ENCODE measurements at regions not wholly inside any gene's neighbourhood (a gene's known extent, or its start where the extent isn't known, plus 50 kb on each side); places are given as distances from the start of the nearest gene placed in this dataset.

DNA sequence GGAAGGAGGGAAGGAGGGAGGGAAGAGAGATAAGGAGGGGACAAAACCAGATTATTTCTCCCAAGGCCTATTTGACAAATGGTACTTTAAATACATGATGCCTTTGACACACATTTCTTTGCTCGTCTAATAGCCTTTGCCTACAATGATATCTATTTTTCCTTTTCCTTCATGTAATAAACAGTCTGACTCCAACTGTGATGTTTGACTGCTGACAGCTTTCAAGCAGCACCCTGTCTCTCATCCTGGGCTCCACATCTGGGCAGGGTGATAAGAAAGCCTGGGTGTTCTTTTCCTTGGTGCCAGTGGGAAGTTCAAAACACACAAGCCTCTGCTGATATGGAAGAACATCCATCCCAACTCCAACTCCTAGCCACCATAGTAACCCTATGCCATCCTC, 1277.7 kb upstream of the NXPH2 start:
- no peak for DNase-seq

GRCh38 chr2:140041811-140042210, 1261.6 kb upstream of the NXPH2 start:
- no peak for DNase-seq

GRCh38 chr2:140041239-140041638, 1261.0 kb upstream of the NXPH2 start:
- DNase-seq = no peak

DNA sequence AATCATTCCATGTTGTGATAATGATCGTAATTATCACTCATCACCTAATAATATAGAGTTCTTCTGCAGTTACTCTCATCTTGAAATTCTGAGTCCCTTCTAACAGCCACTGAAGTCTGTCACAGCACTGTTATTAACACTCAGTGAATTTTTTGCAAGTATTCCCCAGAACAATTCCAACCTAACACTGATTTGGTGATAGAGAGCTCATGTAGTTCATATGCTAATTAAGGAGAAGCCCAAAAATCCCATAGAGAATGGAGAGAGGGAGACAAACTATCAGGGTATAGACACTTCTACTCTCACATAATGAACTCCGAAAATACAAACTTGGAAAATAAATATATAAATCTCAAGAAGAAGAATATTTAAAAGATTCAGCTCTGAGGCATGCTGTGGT, 1253.4 kb upstream of the NXPH2 start:
- DNase-seq = no peak

DNA sequence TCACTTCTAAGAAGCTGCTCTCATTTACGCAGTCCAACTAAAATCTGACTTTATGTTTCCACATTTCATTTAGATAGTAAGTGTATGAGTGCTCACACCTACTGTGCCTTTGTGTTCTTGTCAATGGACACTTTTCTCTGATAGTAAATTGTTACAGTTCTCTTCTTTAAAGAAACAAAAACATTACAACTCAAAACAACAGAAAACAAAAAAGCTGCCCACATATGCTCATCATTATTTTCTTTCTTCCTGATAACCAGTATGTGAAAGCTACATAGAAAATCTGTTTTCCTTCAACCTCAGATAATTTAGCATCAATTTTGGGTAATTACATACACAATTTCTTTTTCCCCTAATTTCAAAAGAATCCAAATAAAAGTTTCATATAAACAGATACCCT, 1247.8 kb upstream of the NXPH2 start:
- no peak for DNase-seq

DNA sequence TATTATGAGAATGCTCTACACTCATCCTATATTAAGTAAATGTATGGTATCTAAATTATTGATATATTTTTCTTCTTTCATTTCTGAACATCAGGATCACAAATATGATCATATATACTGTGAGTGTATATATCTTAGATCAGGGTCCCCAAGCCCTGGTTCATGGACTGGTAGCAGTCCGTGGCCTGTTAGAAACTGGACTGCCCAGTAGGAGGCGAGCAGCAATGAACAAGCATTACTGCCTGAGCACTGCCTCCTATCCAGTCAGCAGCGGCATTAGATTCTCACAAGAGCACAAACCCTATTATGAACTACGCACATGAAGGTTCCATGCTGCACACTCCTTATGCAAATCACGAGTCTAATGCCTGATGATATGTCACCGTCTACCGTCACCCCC, 1247.1 kb upstream of the NXPH2 start:
- DNase-seq = no peak

DNA sequence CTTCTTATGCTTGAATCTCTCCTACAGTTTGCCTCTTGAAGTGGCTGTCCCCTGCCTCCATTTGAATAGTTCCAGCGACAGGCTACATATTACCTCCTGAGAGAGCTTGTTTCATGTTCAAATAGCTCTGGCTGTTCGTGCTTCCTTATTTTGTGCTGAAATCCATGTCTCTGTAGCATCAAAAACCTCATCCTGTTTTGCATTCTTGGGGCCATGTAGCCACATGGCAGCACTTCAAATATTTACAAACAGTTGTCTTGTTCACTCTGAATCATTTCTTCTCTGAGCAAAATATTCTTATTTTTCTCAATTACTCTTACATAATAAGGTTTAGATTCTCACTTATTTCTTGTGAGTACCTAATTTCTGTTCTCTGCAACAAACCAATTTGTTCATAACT, 1243.1 kb upstream of the NXPH2 start:
- DNase-seq = no peak

DNA sequence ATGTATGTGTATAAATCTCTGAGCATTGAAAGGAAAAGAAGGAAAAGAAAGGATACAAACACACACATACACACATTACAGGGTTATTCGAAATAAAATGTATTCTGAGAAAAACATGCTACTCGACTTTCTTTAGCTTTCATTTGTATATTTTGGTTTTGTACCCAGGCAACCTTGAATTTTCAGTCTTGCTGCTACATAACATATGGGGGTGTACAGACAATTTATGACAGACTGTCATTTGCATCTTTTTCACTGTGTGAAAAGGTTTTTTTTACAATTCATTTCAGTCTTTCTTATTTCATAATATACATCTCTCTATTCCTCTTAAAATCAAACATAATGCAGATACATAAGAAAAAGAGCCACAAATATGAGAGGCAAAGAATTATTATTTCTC, 1238.4 kb upstream of the NXPH2 start:
- no peak for DNase-seq

GRCh38 chr2:140014204-140014546, 1234.0 kb upstream of the NXPH2 start:
- DNase-seq = no peak

DNA sequence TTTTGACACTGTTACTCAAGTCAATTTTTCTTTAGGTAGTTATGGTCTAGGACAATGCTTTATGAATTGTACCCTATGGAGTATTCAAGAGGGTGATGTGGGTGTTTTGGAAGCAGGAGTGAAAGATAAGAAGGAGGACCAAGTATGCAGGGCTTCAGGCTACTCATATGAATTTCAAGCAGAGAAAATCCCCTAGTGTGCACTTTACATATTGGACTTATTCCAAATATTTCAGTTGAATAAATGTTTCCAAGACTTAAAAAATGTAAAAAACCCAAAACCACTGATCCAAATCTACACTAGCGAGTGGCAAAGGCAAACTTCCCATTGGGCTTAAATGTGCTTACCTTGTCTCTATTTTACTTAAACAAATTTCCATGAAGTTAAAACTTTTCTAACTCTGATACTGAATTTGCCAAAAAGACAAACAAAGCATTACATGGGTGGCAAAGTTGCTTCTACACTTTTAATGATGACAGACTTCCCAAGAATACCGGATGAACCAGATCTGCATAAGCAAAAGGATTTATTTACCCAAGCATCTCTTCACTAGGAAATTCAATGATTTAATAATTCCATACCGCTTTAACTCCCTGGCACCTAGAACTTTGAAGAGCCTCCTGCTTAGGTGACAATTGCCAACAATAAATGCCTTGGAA, 1233.5 kb upstream of the NXPH2 start:
- DNase-seq = no peak

DNA sequence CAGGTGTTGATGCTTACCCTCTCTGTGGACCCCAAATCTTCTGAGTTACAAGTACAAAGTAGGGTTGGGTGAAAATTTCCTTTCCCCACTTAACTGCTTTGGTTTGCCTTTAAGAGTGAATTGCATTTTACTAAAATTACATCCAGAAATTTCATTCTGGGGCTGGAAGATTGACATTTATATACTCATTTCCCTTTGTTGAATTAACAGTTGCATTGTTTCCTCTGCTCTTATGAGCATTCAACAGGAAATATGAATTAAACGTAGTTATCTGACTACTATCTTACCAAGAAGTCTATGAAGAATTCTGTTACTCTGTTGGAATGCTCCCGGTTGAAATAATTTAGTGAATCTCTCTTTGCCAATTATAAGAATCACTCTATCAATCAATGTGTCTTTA, 1231.1 kb upstream of the NXPH2 start:
- no peak for DNase-seq

GRCh38 chr2:140002110-140002509, 1221.9 kb upstream of the NXPH2 start:
- DNase-seq = no peak

- no peak for DNase-seq
These were observed 1212.6 kb upstream of the NXPH2 start for GRCh38 chr2:139992711-139993345.

DNA sequence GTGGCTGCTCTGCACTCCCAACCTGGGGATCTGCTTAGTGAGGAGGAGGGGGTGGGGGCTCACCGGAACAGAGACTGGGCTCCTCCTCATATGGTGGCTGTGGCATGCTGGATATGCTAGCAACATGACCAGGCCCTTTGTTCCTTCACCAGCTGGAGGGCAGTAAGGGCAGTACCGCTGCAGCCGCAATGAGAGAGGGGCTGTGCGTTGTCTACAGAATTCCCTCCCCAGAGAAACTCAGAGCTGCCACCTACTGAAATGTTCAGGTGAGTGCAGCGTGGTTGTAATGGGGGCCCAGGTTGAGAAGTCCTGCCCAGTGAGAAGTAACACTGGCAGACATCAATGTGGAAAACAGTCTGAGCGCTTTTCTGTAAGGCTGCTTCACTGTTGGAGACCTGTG, 1211.9 kb upstream of the NXPH2 start:
- DNase-seq = no peak

DNA sequence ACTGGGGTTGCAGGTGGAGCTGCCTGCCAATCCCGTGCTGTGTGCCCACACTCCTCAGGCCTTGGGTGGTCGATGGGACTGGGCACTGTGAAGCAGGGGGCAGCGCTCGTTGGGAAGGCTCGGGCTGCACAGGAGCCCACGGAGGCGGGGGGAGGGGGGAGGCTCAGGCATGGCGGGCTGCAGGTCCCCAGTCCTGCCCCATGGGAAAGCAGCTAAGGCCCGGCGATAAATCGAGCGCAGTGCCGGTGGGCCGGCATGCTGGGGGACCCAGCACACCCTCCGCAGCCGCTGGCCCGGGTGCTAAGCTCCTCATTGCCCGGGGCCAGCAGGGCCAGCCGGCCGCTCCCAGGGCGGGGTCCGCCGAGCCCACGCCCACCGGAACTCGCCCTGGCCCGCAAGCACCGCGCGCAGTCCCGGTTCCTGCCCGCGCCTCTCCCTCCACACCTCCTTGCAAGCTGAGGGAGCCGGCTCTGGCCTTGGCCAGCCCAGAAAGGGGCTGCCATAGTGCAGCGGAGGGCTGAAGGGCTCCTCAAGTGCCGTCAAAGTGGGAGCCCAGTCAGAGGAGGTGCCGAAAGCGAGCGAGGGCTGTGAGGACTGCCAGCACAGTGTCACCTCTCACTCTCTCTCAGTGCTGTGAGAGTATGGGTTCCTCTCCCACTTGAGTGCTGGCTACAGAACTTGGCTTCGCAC, 1210.6 kb upstream of the NXPH2 start:
- DNase-seq = no peak

DNA sequence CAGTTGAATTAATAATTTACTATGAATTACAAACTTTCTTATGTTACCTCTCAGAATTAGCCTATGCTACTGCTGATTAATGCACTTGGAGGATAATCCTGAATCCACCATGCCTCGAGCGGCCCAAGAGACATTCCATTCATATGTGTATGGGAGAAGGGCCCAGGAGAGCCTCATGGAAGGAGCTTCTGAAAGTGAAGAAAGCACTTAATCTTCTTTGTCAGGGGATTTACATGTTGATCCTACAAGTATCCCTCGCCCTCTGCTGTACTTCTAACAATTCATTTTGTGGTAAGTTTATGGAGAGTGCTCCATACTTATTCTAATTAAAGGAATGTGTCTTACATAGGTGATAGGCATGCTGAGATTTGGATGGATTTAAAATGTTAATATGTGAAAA, 1189.1 kb upstream of the NXPH2 start:
- no peak for DNase-seq

GRCh38 chr2:139968588-139968987, 1188.4 kb upstream of the NXPH2 start:
- no peak for DNase-seq

DNA sequence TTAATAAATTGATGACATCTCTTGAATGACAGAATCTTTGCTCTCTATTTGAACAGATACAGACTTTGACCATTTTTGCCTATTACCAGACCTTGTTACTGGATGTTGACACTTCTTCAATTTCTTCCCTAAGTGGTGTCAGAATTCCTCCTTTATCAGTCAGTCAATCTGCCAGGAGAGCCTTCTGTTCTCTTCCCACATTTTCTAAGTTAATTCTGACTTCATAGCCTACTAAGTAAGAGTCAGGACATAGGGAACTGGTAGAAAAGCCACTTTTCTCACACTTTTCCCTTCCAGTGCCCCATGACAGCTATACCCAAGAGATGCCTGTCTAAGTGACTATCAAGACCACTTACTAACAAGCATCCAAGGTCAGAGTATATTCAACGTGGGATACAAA, 1187.5 kb upstream of the NXPH2 start:
- no peak for DNase-seq

DNA sequence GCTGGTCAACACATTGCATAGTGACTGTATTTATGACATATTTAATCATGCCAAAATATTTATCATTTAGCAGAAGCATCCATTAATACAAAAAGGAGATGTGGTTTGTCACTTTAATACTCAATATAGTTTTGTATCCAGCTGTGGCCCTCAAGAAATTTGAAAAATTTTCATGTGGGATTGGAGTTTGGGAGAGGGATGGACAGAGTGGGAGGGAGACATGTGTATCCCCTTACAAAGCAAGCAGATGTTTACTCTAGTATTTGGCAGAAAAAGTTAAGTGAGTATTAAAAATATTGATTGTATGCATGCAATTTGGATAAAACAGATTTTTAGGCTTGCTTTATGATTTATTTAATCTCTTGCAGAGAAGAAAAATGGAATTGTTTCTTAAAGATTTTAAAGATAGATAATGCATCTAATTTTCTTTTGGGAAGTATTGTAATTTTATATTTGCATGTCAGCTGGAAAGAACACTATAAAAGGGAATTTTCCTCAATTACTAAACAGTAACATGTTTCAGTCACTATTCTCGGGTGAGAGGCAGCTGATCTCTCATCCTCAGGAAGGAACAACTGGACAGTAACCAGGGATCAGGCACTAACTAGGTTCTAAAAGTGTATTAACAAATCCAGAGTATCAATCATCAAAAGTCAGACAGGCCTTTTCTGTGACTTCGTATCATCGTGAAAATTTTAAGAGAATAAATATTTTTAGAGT, 1184.7 kb upstream of the NXPH2 start:
- no peak for DNase-seq

DNA sequence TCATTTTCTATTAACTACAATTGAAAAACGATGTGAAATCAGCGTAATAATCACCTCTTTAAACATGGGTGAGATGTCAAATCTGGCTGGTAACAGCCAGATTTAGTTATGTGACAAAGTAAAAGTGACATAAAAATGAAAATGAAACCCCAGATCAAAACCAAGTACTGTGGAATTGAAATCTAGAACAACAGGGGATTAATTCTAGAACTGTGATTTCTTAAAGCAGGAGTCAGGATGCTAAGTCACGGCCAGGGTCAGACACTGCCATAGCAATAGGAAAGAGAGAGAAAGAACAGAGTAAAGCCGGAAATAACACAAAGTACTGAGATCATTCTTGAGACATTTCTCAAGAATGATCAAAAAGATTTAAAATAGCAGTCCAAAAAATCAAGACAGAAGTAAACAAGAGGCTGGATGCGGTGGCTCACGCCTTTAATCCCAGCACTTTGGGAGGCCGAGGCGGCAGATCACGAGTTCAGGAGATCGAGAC, 1183.7 kb upstream of the NXPH2 start:
- no peak for DNase-seq

DNA sequence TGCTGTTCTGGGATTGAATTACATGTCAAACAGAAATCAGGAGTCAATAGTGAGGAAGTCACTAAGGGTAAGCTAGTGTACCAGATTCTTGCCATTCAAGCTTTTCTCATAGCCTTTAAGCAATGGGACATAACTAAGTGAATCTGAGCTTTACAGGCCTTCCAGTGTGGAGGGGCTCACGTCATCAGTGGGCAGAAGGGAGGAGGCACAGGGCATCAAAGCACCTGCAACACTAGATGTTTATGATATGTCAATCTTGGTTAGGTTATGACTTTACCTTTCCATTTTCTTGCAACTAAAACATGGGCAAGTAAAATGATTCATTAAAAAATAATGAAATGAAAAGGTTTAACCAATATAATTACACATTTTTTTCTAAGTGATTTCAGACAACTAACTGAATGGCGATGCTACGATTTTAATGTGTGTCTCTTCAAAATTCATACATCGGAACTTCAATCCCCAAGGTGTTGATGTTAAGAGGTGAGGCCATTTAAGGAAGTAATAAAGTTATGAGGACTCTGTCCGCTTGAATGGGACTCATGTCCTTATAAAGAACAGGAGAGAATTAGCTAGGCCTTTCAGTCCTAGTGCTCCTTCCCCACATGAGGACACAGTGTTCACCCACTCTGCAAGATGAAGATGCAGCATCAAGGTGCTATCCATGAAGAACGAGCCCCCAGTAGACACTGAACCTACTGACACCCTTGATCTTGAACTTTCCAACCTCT, 1169.2 kb upstream of the NXPH2 start:
- no peak for DNase-seq

GRCh38 chr2:139946690-139947089, 1166.5 kb upstream of the NXPH2 start:
- DNase-seq = no peak

DNA sequence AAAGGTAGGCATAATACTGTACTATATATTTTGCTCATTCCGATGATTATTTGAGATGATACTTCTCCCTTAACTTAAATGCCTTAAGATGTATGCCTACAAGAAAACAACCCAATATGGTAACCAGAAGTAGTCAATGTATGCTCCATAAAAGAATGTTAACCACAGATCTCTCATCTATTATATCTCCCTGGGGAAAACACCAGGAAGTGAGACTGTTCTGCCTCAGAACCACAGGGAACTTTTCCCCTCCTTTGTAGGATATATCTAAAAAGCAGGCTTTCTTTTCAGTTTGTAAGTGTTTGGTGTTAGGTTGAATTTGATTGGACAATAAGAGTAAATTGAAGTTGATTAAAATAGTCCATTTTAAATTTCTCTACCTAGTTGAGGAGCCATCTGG, 1160.5 kb upstream of the NXPH2 start:
- no peak for DNase-seq

Measured in NCI-H748 treated with DMSO at 0.1 percent for 48 hours (cell line).